ENCODE measurements at regions not wholly inside any gene's neighbourhood (a gene's known extent, or its start where the extent isn't known, plus 50 kb on each side); places are given as distances from the start of the nearest gene placed in this dataset.

GRCh38 chr13:110794209-110794608 lies 80.7 kb downstream of the ING1 start:
- Histone ChIP-seq H3K9me3 (peaks cover 20% of the 10 kb centered on the region), H3K4me1 (no peaks in the 10 kb centered on the region), H3K27me3 (replicated peaks; ENCODE audit: control insufficient read depth, insufficient read depth, low read length) (peaks cover 1% of the 10 kb centered on the region; the same call in 1 of the 2 replicates), H3K36me3 (ENCODE audit: control insufficient read depth, insufficient read depth, low read length) (no peaks in the 10 kb centered on the region), H3K4me3 (ENCODE audit: low read depth, low read length) (no peak overlapping the region)
- Mint-ChIP-seq H3K36me3 (ENCODE audit: insufficient read depth, unreplicated experiment) (no peaks in the 10 kb centered on the region), H3K27ac (ENCODE audit: unreplicated experiment) (no peak overlapping the region), H3K4me3 (ENCODE audit: unreplicated experiment) (no peak overlapping the region), H3K9me3 (ENCODE audit: unreplicated experiment) (peaks cover 19% of the 10 kb centered on the region), H3K4me1 (ENCODE audit: low read depth, unreplicated experiment) (no peaks in the 10 kb centered on the region), H3K27me3 (ENCODE audit: insufficient read depth, unreplicated experiment) (peaks cover 32% of the 10 kb centered on the region)
- CTCF ChIA-PET: interaction anchor here (0.6 to 1.2 kb wide), 2 partner anchors 12 to 24 kb away, joined by 3 read pairs; no protein-coding TSS in a partner anchor
- POLR2A ChIA-PET: no interaction called here
- BruUV-seq (replicated peaks): no TSS peak
- TF ChIP-seq CTCF (IDR thresholded peaks at IDR 0.05; ENCODE audit: insufficient read depth in 1 of 2, low read depth in 1 of 2, low read length in 1 of 2, severe bottlenecking in 1 of 2, unreplicated experiment in 1 of 2): no peak
- intact Hi-C loops (cut with micrococcal nuclease; ENCODE audit: unreplicated experiment): no loop called here
- no peak for DNase-seq

- H3K27ac Mint-ChIP-seq (ENCODE audit: unreplicated experiment): no peak overlapping the region
- no peaks in the 10 kb centered on the region for H3K4me1 Mint-ChIP-seq (ENCODE audit: low read depth, unreplicated experiment)
- peaks cover 1% of the 10 kb centered on the region; the same call in 1 of the 2 replicates for H3K27me3 ChIP-seq (replicated peaks; ENCODE audit: control insufficient read depth, insufficient read depth, low read length)
- H3K9me3 Mint-ChIP-seq (ENCODE audit: unreplicated experiment): peaks cover 5% of the 10 kb centered on the region
- no peaks in the 10 kb centered on the region for H3K36me3 Mint-ChIP-seq (ENCODE audit: insufficient read depth, unreplicated experiment)
- no peak for TF ChIP-seq CTCF (IDR thresholded peaks at IDR 0.05; ENCODE audit: insufficient read depth in 1 of 2, low read depth in 1 of 2, low read length in 1 of 2, severe bottlenecking in 1 of 2, unreplicated experiment in 1 of 2)
- no TSS peak for BruUV-seq (replicated peaks)
- intact Hi-C loops (cut with micrococcal nuclease; ENCODE audit: unreplicated experiment): no loop called here
- no peaks in the 10 kb centered on the region for H3K4me1 ChIP-seq
- no peak for DNase-seq
- ChIA-PET CTCF (no interaction called here), POLR2A (no interaction called here)
- no peak overlapping the region for H3K4me3 Mint-ChIP-seq (ENCODE audit: unreplicated experiment)
- H3K36me3 ChIP-seq (ENCODE audit: control insufficient read depth, insufficient read depth, low read length): no peaks in the 10 kb centered on the region
- peaks cover 15% of the 10 kb centered on the region for H3K9me3 ChIP-seq
- H3K27me3 Mint-ChIP-seq (ENCODE audit: insufficient read depth, unreplicated experiment): peaks cover 35% of the 10 kb centered on the region
- no peak overlapping the region for H3K4me3 ChIP-seq (ENCODE audit: low read depth, low read length)
Measured at GRCh38 chr13:110797230-110797877, 83.9 kb downstream of the ING1 start.

GRCh38 chr13:110798081-110798994 lies 84.8 kb downstream of the ING1 start:
- peaks cover 1% of the 10 kb centered on the region; the same call in 1 of the 2 replicates for H3K27me3 ChIP-seq (replicated peaks; ENCODE audit: control insufficient read depth, insufficient read depth, low read length)

More at GRCh38 chr13:110798081-110798994, 84.8 kb downstream of the ING1 start:
- intact Hi-C loops (cut with micrococcal nuclease; ENCODE audit: unreplicated experiment): no loop called here
- POLR2A ChIA-PET: no interaction called here
- Mint-ChIP-seq H3K27me3 (ENCODE audit: insufficient read depth, unreplicated experiment) (peaks cover 35% of the 10 kb centered on the region), H3K4me1 (ENCODE audit: low read depth, unreplicated experiment) (no peaks in the 10 kb centered on the region), H3K9me3 (ENCODE audit: unreplicated experiment) (no peaks in the 10 kb centered on the region), H3K27ac (ENCODE audit: unreplicated experiment) (no peak overlapping the region), H3K36me3 (ENCODE audit: insufficient read depth, unreplicated experiment) (no peaks in the 10 kb centered on the region), H3K4me3 (ENCODE audit: unreplicated experiment) (no peak overlapping the region)
- no peak for TF ChIP-seq CTCF (IDR thresholded peaks at IDR 0.05; ENCODE audit: insufficient read depth in 1 of 2, low read depth in 1 of 2, low read length in 1 of 2, severe bottlenecking in 1 of 2, unreplicated experiment in 1 of 2)
- Histone ChIP-seq H3K9me3 (peaks cover 7% of the 10 kb centered on the region; the same call in 1 of the 2 replicates), H3K4me3 (ENCODE audit: low read depth, low read length) (no peak overlapping the region), H3K36me3 (ENCODE audit: control insufficient read depth, insufficient read depth, low read length) (no peaks in the 10 kb centered on the region), H3K4me1 (no peaks in the 10 kb centered on the region)
- DNase-seq: no peak
- CTCF ChIA-PET: no interaction called here
- BruUV-seq (replicated peaks): no TSS peak
